HCT116 (cell line): ENCODE measurements at regions not wholly inside any gene's neighbourhood (a gene's known extent, or its start where the extent isn't known, plus 50 kb on each side); places are given as distances from the start of the nearest gene placed in this dataset.

Source experiments
- ATAC-seq: fragments of 200-7000 bp; cut with Tn5 transposase; 2 replicates; pipeline ENCODE4 v1.9.1; 2020; ENCODE audit warnings: mild to moderate bottlenecking, moderate library complexity
- BruUV-seq: library from RNA; stranded (reverse); fragments of 400-500 nt; replicated peaks from 2 replicates; lab custom pipeline; 2021; lab: Mats Ljungman, UMichigan
- CTCF ChIA-PET: fragments of 300-600 bp; sonication (Branson Sonifier 250); formaldehyde crosslinking; loops from one replicate; lab custom pipeline; 2021; ENCODE audit warnings: antibody characterized with exemption; lab: Charles Lee
- POLR2A ChIA-PET: fragments of 300-600, 350-600 bp; sonication (Branson Sonifier 250); formaldehyde crosslinking; loops from one replicate; lab custom pipeline; 2021; ENCODE audit warnings: antibody characterized with exemption; lab: Charles Lee
- RAD21 ChIA-PET, 2 experiments: fragments of 300-600 bp; sonication (Branson Sonifier 250); formaldehyde crosslinking; loops; one replicate each; lab custom pipeline; 2023; ENCODE audit warnings: low total read pairs in 2 of 2; ENCODE audit not compliant: uncharacterized antibody in 2 of 2, unreplicated experiment in 2 of 2, low non-redundant PET in 1 of 2; lab: Charles Lee
- DNase-seq: peaks from one replicate; pipeline ENCODE4 v3.0.0-alpha.2; 2010; ENCODE audit warnings: low read depth, low spot score
- H2AFZ ChIP-seq: fragments of 200-600 bp; shearing (Covaris generic), sonication (generic); 2 replicates; pipeline ENCODE4 v1.6.1; 2017; ENCODE audit warnings: low read depth, mixed run types, mixed read lengths, antibody characterized with exemption, low read length; ENCODE audit not compliant: poor library complexity, severe bottlenecking
- H3K27ac ChIP-seq: 2 replicates; pipeline ENCODE4 v1.5.1; 2012; ENCODE audit warnings: low read depth, low read length
- H3K27me3 ChIP-seq: fragments of 200-600 bp; sonication (generic); 2 replicates; pipeline ENCODE4 v1.6.1; 2016; ENCODE audit warnings: mixed run types, low read length, mixed read lengths; ENCODE audit not compliant: insufficient read depth
- H3K36me3 ChIP-seq, 2 experiments: fragments of 200-500 bp in 1 of 2; fragments of 200-600 bp in 1 of 2; sonication (Bioruptor generic) in 1 of 2; sonication (generic) in 1 of 2; 2 replicates each; pipeline versions ENCODE4 v1.5.1 to v1.6.1; 2014 to 2016; ENCODE audit warnings: low read length in 2 of 2, inconsistent platforms in 1 of 2, mixed read lengths in 1 of 2, mixed run types in 1 of 2; ENCODE audit not compliant: insufficient read depth in 2 of 2, control insufficient read depth in 1 of 2
- H3K4me1 ChIP-seq, 2 experiments: fragments of 200-600 bp in 1 of 2; sonication (generic) in 1 of 2; 2 replicates each; pipeline versions ENCODE4 v1.5.1 to v1.6.1; 2012 to 2017; ENCODE audit warnings: low read length in 2 of 2, inconsistent platforms in 1 of 2, mild to moderate bottlenecking in 1 of 2, mixed read lengths in 1 of 2, mixed run types in 1 of 2, moderate library complexity in 1 of 2; ENCODE audit not compliant: insufficient read depth in 2 of 2, control insufficient read depth in 1 of 2
- H3K4me2 ChIP-seq: fragments of 200-600 bp; sonication (generic); 2 replicates; pipeline ENCODE4 v1.6.1; 2017; ENCODE audit warnings: mixed run types, low read length, mixed read lengths
- H3K4me3 ChIP-seq, 2 experiments: fragments of 200-600 bp in 1 of 2; sonication (generic) in 1 of 2; replicated peaks in 1 of 2; 2 replicates each; pipeline ENCODE4 v1.5.1; 2011 to 2016; ENCODE audit warnings: low read length in 2 of 2, control low read depth in 1 of 2, low read depth in 1 of 2, mild to moderate bottlenecking in 1 of 2, mixed read lengths in 1 of 2, mixed run types in 1 of 2
- H3K79me2 ChIP-seq: fragments of 200-600 bp; sonication (generic); 2 replicates; pipeline ENCODE4 v1.6.1; 2017; ENCODE audit warnings: mild to moderate bottlenecking, mixed run types, low read length, moderate library complexity, mixed read lengths; ENCODE audit not compliant: insufficient read depth
- H3K9ac ChIP-seq: fragments of 200-600 bp; sonication (generic); 2 replicates; pipeline ENCODE4 v1.6.1; 2016; ENCODE audit warnings: low read length, mixed read lengths
- H3K9me2 ChIP-seq: fragments of 200-600 bp; sonication (generic), shearing (Covaris generic); 2 replicates; pipeline ENCODE4 v1.6.1; 2017; ENCODE audit warnings: mixed run types, mild to moderate bottlenecking, moderate library complexity; ENCODE audit not compliant: insufficient read depth
- H3K9me3 ChIP-seq, 2 experiments: fragments of 200-500 bp in 1 of 2; fragments of 200-600 bp in 1 of 2; sonication (Bioruptor generic) in 1 of 2; sonication (generic) in 1 of 2; 2 replicates each; pipeline ENCODE4 v1.6.1; 2014 to 2017; ENCODE audit warnings: low read length in 2 of 2, mixed read lengths in 2 of 2, inconsistent platforms in 1 of 2, low read depth in 1 of 2, mild to moderate bottlenecking in 1 of 2, mixed run types in 1 of 2, moderate library complexity in 1 of 2; ENCODE audit not compliant: control insufficient read depth in 1 of 2, insufficient read depth in 1 of 2
- H4K20me1 ChIP-seq: fragments of 200-600 bp; sonication (generic), shearing (Covaris generic); 2 replicates; pipeline ENCODE4 v1.6.1; 2017; ENCODE audit warnings: mixed run types, mild to moderate bottlenecking, moderate library complexity; ENCODE audit not compliant: insufficient read depth
- CTCF ChIP-seq, 3 experiments: fragments of 200-600 bp in 1 of 3; sonication (generic) in 1 of 3; IDR thresholded peaks in 2 of 3; conservative IDR thresholded peaks in 1 of 3; 2 replicates each; pipeline ENCODE4 v1.5.1; 2012 to 2017; ENCODE audit warnings: low read depth in 2 of 3, low read length in 2 of 3, antibody characterized with exemption in 1 of 3, borderline replicate concordance in 1 of 3, control low read depth in 1 of 3, mild to moderate bottlenecking in 1 of 3, mixed read lengths in 1 of 3, mixed run types in 1 of 3, moderate library complexity in 1 of 3; ENCODE audit not compliant: insufficient read depth in 1 of 3
- EGR1 ChIP-seq: IDR thresholded peaks from 2 replicates; pipeline ENCODE4 v1.6.1; 2012; ENCODE audit warnings: low read depth
- EZH2phosphoT487 ChIP-seq: fragments of 200-600 bp; IDR thresholded peaks from 2 replicates; pipeline ENCODE4 v1.6.1; 2018; ENCODE audit warnings: antibody characterized with exemption, borderline replicate concordance
- RAD21 ChIP-seq: IDR thresholded peaks from 2 replicates; pipeline ENCODE4 v1.6.1; 2012; ENCODE audit warnings: low read depth, mild to moderate bottlenecking
- REST ChIP-seq: IDR thresholded peaks from 2 replicates; pipeline ENCODE4 v1.6.1; 2012; ENCODE audit warnings: low read depth
- SP1 ChIP-seq: IDR thresholded peaks from 2 replicates; pipeline ENCODE4 v1.6.1; 2012; ENCODE audit warnings: low read depth
- TCF7L2 ChIP-seq: IDR thresholded peaks from 2 replicates; pipeline ENCODE4 v1.7.0; 2011; ENCODE audit warnings: borderline replicate concordance, inconsistent platforms; ENCODE audit not compliant: insufficient read depth, insufficient read length; ENCODE audit errors: extremely low read depth
- YY1 ChIP-seq: IDR thresholded peaks from 2 replicates; pipeline ENCODE4 v1.6.1; 2011; ENCODE audit warnings: low read length, low read depth, moderate library complexity, mild to moderate bottlenecking; ENCODE audit not compliant: insufficient replicate concordance; ENCODE audit errors: extremely low read depth
- ZBTB33 ChIP-seq: IDR thresholded peaks from 2 replicates; pipeline ENCODE4 v1.6.1; 2011; ENCODE audit warnings: mild to moderate bottlenecking, low read length, moderate library complexity; ENCODE audit not compliant: insufficient replicate concordance; ENCODE audit errors: extremely low read depth
- intact Hi-C: fragments of 100-400 bp; cut with micrococcal nuclease; formaldehyde crosslinking; loops from 2 replicates; pipeline ENCODE4 v1.10.0; 2022

- ChIA-PET CTCF (no interaction called here), POLR2A (no interaction called here), RAD21 (no interaction called here)
- ATAC-seq (no peak), DNase-seq (no peak)
- Histone ChIP-seq H3K36me3 (no peaks in the 10 kb centered on the region), H3K9me3 (no peaks in the 10 kb centered on the region), H3K4me1 (no peaks in the 10 kb centered on the region), H3K9me2 (no peaks in the 10 kb centered on the region), H2AFZ (no peak overlapping the region), H3K79me2 (no peaks in the 10 kb centered on the region), H3K27me3 (no peaks in the 10 kb centered on the region), H3K27ac (no peak overlapping the region), H4K20me1 (no peaks in the 10 kb centered on the region), H3K4me3 (no peak overlapping the region), H3K9ac (no peak overlapping the region), H3K4me2 (no peak overlapping the region)
- TF ChIP-seq EGR1 (no peak), REST (no peak), CTCF (IDR thresholded peaks at IDR 0.05 in 2 of 3, conservative IDR thresholded peaks at IDR 0.05 in 1 of 3; ENCODE audit: borderline replicate concordance in 1 of 3, insufficient read depth in 1 of 3, low read depth in 2 of 3, low read length in 2 of 3) (no peak), RAD21 (no peak), TCF7L2 (no peak), SP1 (no peak), ZBTB33 (no peak), YY1 (no peak), EZH2phosphoT487 (no peak)
- BruUV-seq = no TSS peak
- intact Hi-C loops = no loop called here
These were observed 273.6 kb downstream of the CYRIA start for GRCh38 chr2:16391986-16392385.
